ENCODE measurements at regions not wholly inside any gene's neighbourhood (a gene's known extent, or its start where the extent isn't known, plus 50 kb on each side); places are given as distances from the start of the nearest gene placed in this dataset.

- H3K27ac ChIP-seq = no peak overlapping the region
- H3K4me1 Mint-ChIP-seq = peaks cover 15% of the 10 kb centered on the region
- peaks cover 8% of the 10 kb centered on the region for H3K4me1 ChIP-seq
- no peak overlapping the region for H3K4me2 ChIP-seq
- H3K27ac Mint-ChIP-seq = no peak overlapping the region
- no peaks in the 10 kb centered on the region for H3K36me3 ChIP-seq
- no peak overlapping the region for H3K4me3 ChIP-seq
- TF ChIP-seq EZH2 (IDR thresholded peaks at IDR 0.05) (no peak), EZH2phosphoT487 (IDR thresholded peaks at IDR 0.05) (no peak), CTCF (IDR thresholded peaks at IDR 0.05) (no peak)
- H2AFZ ChIP-seq (replicated peaks) = no peak overlapping the region
- peaks cover 22% of the 10 kb centered on the region for H3F3A ChIP-seq (ENCODE audit: low read depth)
- H3K9ac ChIP-seq = no peak overlapping the region
- H4K20me1 ChIP-seq (ENCODE audit: low read depth) = peaks cover 4% of the 10 kb centered on the region
- H3K9me3 Mint-ChIP-seq = peaks cover 12% of the 10 kb centered on the region
- peaks cover 1% of the 10 kb centered on the region for H3K27me3 Mint-ChIP-seq (ENCODE audit: insufficient read depth, low read depth)
- DNase-seq (ENCODE audit: low spot score) = no peak
- H3K4me3 Mint-ChIP-seq = no peak overlapping the region
- H3K36me3 Mint-ChIP-seq = peaks cover 5% of the 10 kb centered on the region
- no peaks in the 10 kb centered on the region for H3K9me3 ChIP-seq (ENCODE audit: low read depth)
- no peaks in the 10 kb centered on the region for H3K27me3 ChIP-seq
- no peaks in the 10 kb centered on the region for H3K79me2 ChIP-seq (ENCODE audit: low read depth)
Measured at GRCh38 chr3:30544812-30545211, 61.6 kb upstream of the TGFBR2 start.

GRCh38 chr3:30546934-30547333, 59.5 kb upstream of the TGFBR2 start:
- no peak overlapping the region for H3K4me3 Mint-ChIP-seq
- H3K27ac Mint-ChIP-seq = no peak overlapping the region
- H3K79me2 ChIP-seq (ENCODE audit: low read depth) = no peaks in the 10 kb centered on the region
- H3K27me3 ChIP-seq = peaks cover 5% of the 10 kb centered on the region
- H3K4me1 Mint-ChIP-seq = peaks cover 25% of the 10 kb centered on the region
- TF ChIP-seq EZH2 (IDR thresholded peaks at IDR 0.05) (no peak), CTCF (IDR thresholded peaks at IDR 0.05) (no peak)
- H3K9me3 ChIP-seq (ENCODE audit: low read depth) = no peaks in the 10 kb centered on the region
- H3K4me1 ChIP-seq = peaks cover 27% of the 10 kb centered on the region
- peaks cover 5% of the 10 kb centered on the region for H3K36me3 Mint-ChIP-seq
- no peak overlapping the region for H3K27ac ChIP-seq
- H3K27me3 Mint-ChIP-seq (ENCODE audit: insufficient read depth, low read depth) = no peaks in the 10 kb centered on the region
- no peaks in the 10 kb centered on the region for H3K36me3 ChIP-seq
- H3K4me3 ChIP-seq = no peak overlapping the region
- H3K4me2 ChIP-seq = no peak overlapping the region
- H3F3A ChIP-seq (ENCODE audit: low read depth) = peaks cover 36% of the 10 kb centered on the region
- H3K9me3 Mint-ChIP-seq = peaks cover 12% of the 10 kb centered on the region
- no peak overlapping the region for H2AFZ ChIP-seq (replicated peaks)
- H4K20me1 ChIP-seq (ENCODE audit: low read depth) = peaks cover 4% of the 10 kb centered on the region
- no peak for DNase-seq (ENCODE audit: low spot score)
- no peak overlapping the region for H3K9ac ChIP-seq

DNA sequence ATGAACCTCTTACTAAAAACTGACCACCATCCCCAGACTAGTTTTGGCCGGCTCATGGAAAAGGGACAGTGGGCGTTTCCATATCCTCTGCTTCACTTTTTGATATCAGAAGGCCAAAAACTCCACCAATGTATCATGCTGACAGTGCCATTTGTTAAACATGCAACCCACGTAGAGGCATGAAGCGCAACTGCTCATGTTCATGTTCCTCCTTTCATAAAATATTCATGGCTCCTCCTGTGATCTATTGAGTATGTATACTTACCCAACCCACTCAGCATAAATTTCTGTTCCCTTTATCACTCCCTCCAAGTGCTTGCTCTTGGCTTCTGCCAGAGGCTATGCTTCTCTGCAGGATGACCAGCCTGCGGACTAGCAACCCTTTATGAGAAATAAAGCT, 58.7 kb upstream of the TGFBR2 start:
- no peak overlapping the region for H3K4me3 Mint-ChIP-seq
- H3K4me1 Mint-ChIP-seq = peaks cover 25% of the 10 kb centered on the region

More for the DNA sequence above, 58.7 kb upstream of the TGFBR2 start:
- Histone ChIP-seq H3K4me1 (peaks cover 27% of the 10 kb centered on the region), H3K9me3 (ENCODE audit: low read depth) (no peaks in the 10 kb centered on the region), H3F3A (ENCODE audit: low read depth) (peaks cover 36% of the 10 kb centered on the region), H4K20me1 (ENCODE audit: low read depth) (peaks cover 4% of the 10 kb centered on the region), H3K36me3 (no peaks in the 10 kb centered on the region), H3K4me2 (no peak overlapping the region), H2AFZ (replicated peaks) (no peak overlapping the region), H3K27me3 (peaks cover 5% of the 10 kb centered on the region), H3K9ac (no peak overlapping the region), H3K27ac (no peak overlapping the region), H3K4me3 (no peak overlapping the region), H3K79me2 (ENCODE audit: low read depth) (no peaks in the 10 kb centered on the region)
- no peaks in the 10 kb centered on the region for H3K27me3 Mint-ChIP-seq (ENCODE audit: insufficient read depth, low read depth)
- H3K9me3 Mint-ChIP-seq = peaks cover 12% of the 10 kb centered on the region
- TF ChIP-seq EZH2phosphoT487 (IDR thresholded peaks at IDR 0.05) = no peak
- TF ChIP-seq EZH2 (IDR thresholded peaks at IDR 0.05) = no peak
- no peak for TF ChIP-seq CTCF (IDR thresholded peaks at IDR 0.05)
- DNase-seq (ENCODE audit: low spot score) = no peak
- H3K27ac Mint-ChIP-seq = peak overlapping the region; percentile 62
- H3K36me3 Mint-ChIP-seq = peaks cover 5% of the 10 kb centered on the region

All from neural progenitor cell (in vitro differentiated cells).